ENCODE measurements at regions not wholly inside any gene's neighbourhood (a gene's known extent, or its start where the extent isn't known, plus 50 kb on each side); places are given as distances from the start of the nearest gene placed in this dataset.

DNA sequence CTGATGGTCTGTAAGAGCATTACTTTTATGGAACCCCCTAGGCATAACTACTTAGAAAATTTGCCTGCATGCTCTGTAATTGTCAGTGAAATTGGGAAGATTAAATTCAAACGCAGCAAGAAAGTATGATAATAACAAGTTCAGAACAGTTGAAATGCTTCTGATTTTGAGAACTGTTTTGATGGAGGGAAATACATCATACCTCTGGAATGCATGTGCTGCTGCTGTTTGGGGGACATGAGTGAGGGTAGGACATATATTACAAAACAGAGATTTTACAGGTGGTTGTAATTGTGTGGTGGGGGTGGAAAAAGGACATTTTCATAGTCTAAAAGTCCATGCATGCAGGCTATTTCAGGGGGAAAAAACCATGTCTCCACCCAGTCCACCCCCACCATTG lies 135.0 kb upstream of the DPH6 start:
- Histone ChIP-seq H3K4me3 (replicated peaks; ENCODE audit: low read depth, low read length) (no peak overlapping the region), H3K36me3 (ENCODE audit: control insufficient read depth, insufficient read depth, low read length) (no peaks in the 10 kb centered on the region), H3K27me3 (replicated peaks; ENCODE audit: control insufficient read depth, insufficient read depth, low read length) (no peaks in the 10 kb centered on the region)
- TF ChIP-seq, protein P1, sequence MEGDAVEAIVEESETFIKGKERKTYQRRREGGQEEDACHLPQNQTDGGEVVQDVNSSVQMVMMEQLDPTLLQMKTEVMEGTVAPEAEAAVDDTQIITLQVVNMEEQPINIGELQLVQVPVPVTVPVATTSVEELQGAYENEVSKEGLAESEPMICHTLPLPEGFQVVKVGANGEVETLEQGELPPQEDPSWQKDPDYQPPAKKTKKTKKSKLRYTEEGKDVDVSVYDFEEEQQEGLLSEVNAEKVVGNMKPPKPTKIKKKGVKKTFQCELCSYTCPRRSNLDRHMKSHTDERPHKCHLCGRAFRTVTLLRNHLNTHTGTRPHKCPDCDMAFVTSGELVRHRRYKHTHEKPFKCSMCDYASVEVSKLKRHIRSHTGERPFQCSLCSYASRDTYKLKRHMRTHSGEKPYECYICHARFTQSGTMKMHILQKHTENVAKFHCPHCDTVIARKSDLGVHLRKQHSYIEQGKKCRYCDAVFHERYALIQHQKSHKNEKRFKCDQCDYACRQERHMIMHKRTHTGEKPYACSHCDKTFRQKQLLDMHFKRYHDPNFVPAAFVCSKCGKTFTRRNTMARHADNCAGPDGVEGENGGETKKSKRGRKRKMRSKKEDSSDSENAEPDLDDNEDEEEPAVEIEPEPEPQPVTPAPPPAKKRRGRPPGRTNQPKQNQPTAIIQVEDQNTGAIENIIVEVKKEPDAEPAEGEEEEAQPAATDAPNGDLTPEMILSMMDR (IDR thresholded peaks at IDR 0.05; ENCODE audit: insufficient read depth, low read length, poor library complexity, severe bottlenecking), result no peak
- no peak for DNase-seq (ENCODE audit: extremely low read depth, insufficient read length)

GRCh38 chr15:35686347-35686746 lies 140.4 kb upstream of the DPH6 start:
- TF ChIP-seq, protein P1 (IDR thresholded peaks at IDR 0.05; ENCODE audit: insufficient read depth, low read length, poor library complexity, severe bottlenecking), result no peak
- Histone ChIP-seq H3K27me3 (replicated peaks; ENCODE audit: control insufficient read depth, insufficient read depth, low read length) (no peaks in the 10 kb centered on the region), H3K4me3 (replicated peaks; ENCODE audit: low read depth, low read length) (no peak overlapping the region), H3K36me3 (ENCODE audit: control insufficient read depth, insufficient read depth, low read length) (no peaks in the 10 kb centered on the region)
- DNase-seq (ENCODE audit: extremely low read depth, insufficient read length), result no peak

DNA sequence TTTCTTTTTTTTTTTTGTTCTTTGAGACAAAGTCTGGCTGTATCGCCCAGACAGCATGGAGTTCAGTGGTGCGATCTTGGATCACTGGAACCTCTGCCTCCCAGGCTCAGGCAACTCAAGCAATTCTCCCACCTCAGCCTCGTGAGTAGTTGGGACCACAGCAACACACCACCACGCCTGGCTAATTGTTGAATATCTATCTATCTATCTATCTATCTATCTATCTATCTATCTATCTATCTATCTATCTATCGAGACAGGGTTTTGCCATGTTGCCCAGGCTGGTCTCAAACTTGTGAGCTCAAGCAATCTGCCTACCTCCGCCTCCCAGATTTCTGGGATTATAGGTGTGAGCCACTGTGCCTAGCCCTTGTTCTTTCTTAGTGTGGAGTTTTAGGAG lies 143.3 kb upstream of the DPH6 start:
- H3K36me3 ChIP-seq (ENCODE audit: control insufficient read depth, insufficient read depth, low read length), result no peaks in the 10 kb centered on the region
- DNase-seq (ENCODE audit: extremely low read depth, insufficient read length), result no peak
- TF ChIP-seq, protein P1 (IDR thresholded peaks at IDR 0.05; ENCODE audit: insufficient read depth, low read length, poor library complexity, severe bottlenecking), result no peak
- no peaks in the 10 kb centered on the region for H3K27me3 ChIP-seq (replicated peaks; ENCODE audit: control insufficient read depth, insufficient read depth, low read length)
- no peak overlapping the region for H3K4me3 ChIP-seq (replicated peaks; ENCODE audit: low read depth, low read length)

- no peak overlapping the region for H3K4me3 ChIP-seq (replicated peaks; ENCODE audit: low read depth, low read length)
- no peaks in the 10 kb centered on the region for H3K36me3 ChIP-seq (ENCODE audit: control insufficient read depth, insufficient read depth, low read length)
- no peak for DNase-seq (ENCODE audit: extremely low read depth, insufficient read length)
- no peaks in the 10 kb centered on the region for H3K27me3 ChIP-seq (replicated peaks; ENCODE audit: control insufficient read depth, insufficient read depth, low read length)
- TF ChIP-seq, protein P1 (IDR thresholded peaks at IDR 0.05; ENCODE audit: insufficient read depth, low read length, poor library complexity, severe bottlenecking), result no peak
Observed at GRCh38 chr15:35690089-35690488, 144.1 kb upstream of the DPH6 start.

DNA sequence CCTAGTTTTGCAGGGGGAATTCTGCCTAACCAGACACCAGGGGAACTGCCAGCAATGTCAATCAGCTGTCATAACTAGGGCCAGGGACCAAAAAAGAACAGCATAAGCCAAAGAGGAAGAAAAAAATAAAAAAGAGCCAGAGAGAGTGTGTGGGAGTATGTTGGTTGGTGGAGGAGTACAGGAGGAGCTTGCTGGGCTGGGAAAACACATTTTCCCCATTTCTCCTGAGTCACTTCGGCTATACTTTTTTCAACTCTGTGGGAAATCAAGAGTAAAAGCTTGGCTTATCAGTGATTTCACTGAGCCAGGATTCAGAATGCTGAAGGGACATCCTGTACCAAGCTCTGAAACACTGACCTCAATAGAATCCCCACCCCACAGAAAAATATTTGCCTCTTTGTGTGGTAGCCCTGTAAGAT lies 144.7 kb upstream of the DPH6 start:
- TF ChIP-seq, protein P1 (IDR thresholded peaks at IDR 0.05; ENCODE audit: insufficient read depth, low read length, poor library complexity, severe bottlenecking), result no peak
- Histone ChIP-seq H3K36me3 (ENCODE audit: control insufficient read depth, insufficient read depth, low read length) (no peaks in the 10 kb centered on the region), H3K27me3 (replicated peaks; ENCODE audit: control insufficient read depth, insufficient read depth, low read length) (no peaks in the 10 kb centered on the region), H3K4me3 (replicated peaks; ENCODE audit: low read depth, low read length) (no peak overlapping the region)
- no peak for DNase-seq (ENCODE audit: extremely low read depth, insufficient read length)

DNA sequence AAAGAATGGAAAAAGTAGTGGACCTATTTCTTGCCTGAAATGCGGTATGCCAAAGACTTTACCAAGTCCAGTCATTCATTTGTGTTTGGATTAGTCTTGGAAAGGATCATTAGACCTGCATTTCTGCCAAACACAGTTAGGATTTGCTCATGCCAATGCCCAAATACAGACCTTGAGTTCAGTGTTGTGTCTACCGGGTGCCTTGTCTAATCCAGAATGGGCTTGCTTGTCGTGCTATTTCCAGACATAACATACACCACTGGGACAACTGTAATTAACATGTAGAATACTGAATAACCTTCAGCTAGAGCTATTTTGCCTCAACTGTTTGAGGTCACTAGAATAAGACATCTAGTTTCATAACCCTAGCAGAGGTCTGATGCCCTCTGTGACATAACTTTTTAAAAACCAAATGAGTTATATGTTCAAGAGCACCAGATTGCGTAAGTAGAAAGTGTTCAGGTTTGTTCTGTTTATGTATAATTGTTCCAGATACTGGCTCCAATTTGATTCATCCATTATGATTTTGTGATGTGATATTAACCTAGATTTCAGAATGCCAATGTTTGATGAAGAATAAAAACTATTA lies 145.3 kb upstream of the DPH6 start:
- Histone ChIP-seq H3K36me3 (ENCODE audit: control insufficient read depth, insufficient read depth, low read length) (no peaks in the 10 kb centered on the region), H3K4me3 (replicated peaks; ENCODE audit: low read depth, low read length) (no peak overlapping the region), H3K27me3 (replicated peaks; ENCODE audit: control insufficient read depth, insufficient read depth, low read length) (no peaks in the 10 kb centered on the region)
- DNase-seq (ENCODE audit: extremely low read depth, insufficient read length), result no peak
- TF ChIP-seq, protein P1 (IDR thresholded peaks at IDR 0.05; ENCODE audit: insufficient read depth, low read length, poor library complexity, severe bottlenecking), result no peak
